ENCODE measurements at regions not wholly inside any gene's neighbourhood (a gene's known extent, or its start where the extent isn't known, plus 50 kb on each side); places are given as distances from the start of the nearest gene placed in this dataset.
"Not testable (repeated sequence)": the region's sequence is repeated elsewhere in the genome, so short reads cannot be mapped to it uniquely, and the experiment has no call there.

DNA sequence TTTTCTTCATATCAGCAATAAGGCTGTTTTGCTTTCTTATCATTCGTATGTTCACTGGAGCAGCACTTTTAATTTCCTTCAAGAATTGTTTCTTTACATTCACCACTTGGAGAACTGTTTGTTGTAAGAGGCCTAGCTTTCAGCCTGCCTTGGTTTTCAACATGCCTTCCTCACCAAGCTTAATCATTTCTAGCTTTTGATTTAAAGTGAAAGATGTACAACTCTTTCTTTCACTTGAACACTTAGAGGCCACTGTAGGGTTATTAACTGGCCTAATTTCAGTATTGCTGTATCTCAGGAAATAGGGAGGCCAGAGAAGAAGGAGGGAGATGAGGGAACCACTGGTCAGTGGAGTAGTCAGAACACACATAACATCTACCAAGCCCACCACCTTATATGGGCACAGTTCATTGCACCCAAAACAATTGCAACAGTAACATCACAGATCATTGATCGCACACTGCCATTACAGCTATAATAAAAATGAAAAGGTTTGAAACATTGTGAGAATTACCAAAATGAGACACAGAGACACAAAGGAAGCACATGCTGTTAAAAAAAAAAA, 181.4 kb upstream of the TUBA3C start:
- DNase-seq, result no peak

DNA sequence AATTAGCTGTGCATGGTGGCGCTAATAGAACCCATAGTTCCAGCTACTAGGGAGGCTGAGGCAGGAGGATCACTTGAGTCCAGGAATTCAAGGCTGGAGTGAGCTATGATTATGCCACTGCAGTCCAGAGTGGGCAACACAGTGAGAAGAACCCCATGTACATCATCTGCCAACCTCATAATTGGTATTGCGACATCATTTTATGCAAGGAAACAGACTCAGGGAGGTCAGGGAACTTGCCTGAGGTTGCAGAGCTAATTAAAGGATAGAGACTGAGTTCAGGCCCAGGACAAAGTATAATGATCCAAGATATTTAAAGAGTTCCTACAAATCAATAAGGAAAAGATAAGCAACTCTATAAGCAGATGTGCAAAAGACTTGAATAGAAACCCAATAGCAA, 178.1 kb upstream of the TUBA3C start:
- DNase-seq, result not testable (repeated sequence)

GRCh38 chr13:19345916-19346422, 164.3 kb upstream of the TUBA3C start:
- no peak for DNase-seq

DNA sequence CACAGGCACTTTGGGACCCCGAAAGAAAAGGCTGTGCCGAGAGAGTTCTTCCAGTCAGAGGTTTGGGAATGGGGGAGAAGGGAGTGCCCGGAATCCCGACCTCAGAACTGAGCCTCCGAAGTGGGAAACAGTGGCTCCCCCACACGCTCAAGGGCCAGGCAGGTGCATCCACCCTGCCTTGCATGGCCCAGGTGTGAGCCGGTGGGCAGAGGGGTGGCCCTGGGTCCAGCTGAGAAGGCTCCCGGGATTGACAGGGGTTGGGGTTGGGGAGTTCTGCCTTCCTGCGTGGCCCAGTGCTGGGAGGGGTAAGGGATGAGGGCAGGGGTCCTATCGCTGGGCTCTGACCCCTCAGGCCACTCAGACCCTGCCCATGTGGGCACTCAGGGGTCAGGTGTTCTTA, 163.5 kb upstream of the TUBA3C start:
- DNase-seq, result no peak

- DNase-seq, result peak; percentile 0
Measured at GRCh38 chr13:19344585-19345120, 163.0 kb upstream of the TUBA3C start.

- no peak for DNase-seq
Measured at GRCh38 chr13:19332378-19332777, 150.8 kb upstream of the TUBA3C start.

- no peak for DNase-seq
Measured at GRCh38 chr13:19329365-19329764, 147.7 kb upstream of the TUBA3C start.

GRCh38 chr13:19324325-19324724, 142.7 kb upstream of the TUBA3C start:
- no peak for DNase-seq

- no peak for DNase-seq
Measured at GRCh38 chr13:19321222-19321621, 139.6 kb upstream of the TUBA3C start.

- no peak for DNase-seq
Measured at GRCh38 chr13:19305434-19305833, 123.8 kb upstream of the TUBA3C start.

DNA sequence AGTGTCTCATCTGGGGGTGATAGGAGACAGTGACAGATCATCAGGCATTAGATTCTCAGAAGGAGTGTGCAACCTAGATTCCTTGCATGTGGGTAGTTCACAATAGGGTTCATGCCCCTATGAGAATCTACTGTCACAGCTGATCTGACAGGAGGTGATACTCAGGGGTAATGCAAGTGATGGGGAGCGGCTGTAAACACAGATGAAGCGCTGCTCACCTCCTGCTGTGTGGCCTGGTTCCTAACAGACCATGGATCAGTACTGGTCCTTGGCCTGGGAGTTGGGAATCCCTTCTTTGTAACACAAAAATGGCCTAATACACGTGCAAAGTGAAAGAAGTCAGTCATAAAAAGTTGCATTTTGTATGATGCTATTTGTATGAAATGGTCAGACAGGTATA, 107.6 kb upstream of the TUBA3C start:
- no peak for DNase-seq

GRCh38 chr13:19283836-19284235, 102.2 kb upstream of the TUBA3C start:
- DNase-seq, result no peak

GRCh38 chr13:19268331-19268730, 86.7 kb upstream of the TUBA3C start:
- DNase-seq, result no peak

DNA sequence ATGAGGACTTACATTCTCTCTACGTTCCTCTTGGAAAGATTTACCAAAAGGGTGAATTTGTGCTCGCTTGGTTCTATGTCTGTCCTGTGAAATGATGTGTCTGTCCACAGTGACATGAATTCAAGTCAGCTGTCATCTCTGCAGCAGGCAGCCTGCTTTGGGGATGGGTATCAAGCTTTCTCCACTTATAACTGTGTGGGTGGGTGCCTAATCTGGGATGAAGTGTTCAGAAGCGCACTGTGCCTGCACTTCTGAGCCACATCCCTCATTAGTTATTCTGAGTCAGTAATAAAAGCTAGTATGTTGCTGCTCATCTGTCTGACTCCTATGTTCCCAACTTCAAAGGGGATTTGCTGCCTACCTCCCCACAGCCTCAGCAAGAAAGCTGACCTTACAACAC, 86.1 kb upstream of the TUBA3C start:
- no peak for DNase-seq

GRCh38 chr13:19266979-19267378, 85.4 kb upstream of the TUBA3C start:
- DNase-seq, result no peak

- no peak for DNase-seq
Measured at GRCh38 chr13:19264711-19265110, 83.1 kb upstream of the TUBA3C start.

GRCh38 chr13:19252381-19252780, 70.8 kb upstream of the TUBA3C start:
- no peak for DNase-seq

GRCh38 chr13:19239114-19239860, 57.7 kb upstream of the TUBA3C start:
- no peak for DNase-seq
